ENCODE measurements at regions not wholly inside any gene's neighbourhood (a gene's known extent, or its start where the extent isn't known, plus 50 kb on each side); places are given as distances from the start of the nearest gene placed in this dataset.

DNA sequence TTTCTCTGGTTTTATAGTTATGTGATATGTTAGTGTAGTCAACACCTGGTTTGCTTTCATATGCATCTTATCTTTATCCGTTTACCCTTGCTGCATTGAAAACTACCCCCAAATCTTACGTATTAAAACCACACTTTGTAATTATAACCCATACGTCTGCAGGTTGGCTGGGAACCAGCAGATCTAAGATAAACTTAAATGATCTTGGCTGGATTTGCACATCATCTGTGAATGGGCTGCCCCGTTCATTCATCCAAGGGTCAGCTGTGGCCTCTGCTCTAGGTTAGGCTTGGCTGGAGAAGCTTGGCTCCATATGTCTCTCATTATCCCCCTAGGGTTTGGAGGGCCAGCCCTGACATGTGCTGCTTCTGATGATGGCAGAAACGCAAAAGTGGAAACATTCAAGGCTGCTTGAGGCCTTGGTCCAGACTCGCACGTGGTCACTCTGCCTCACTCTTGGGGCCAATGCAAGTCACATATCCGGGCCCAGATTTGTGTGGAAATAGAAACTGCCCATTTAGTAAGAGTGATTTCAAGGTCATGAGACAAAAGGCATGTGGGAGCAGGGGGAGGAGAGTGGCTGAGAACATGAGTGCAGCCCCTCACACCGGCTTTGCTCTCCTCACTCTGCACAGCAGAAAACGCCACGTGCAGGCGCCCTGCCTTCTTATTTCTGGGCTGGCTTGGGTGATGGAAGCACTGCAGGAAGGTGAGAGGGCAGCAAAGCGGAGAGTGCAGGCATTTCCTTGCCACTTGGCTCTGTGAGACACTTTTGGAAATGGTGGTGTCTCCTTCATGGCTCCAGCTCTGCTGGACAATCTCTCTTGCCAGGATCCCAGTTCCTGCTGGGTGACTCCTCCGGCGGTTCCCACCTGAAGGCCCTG, 553.8 kb downstream of the GLRX3 start:
- TF ChIP-seq EZH2 (IDR thresholded peaks at IDR 0.05; ENCODE audit: insufficient read depth, poor library complexity, severe bottlenecking) (no peak), EZH2phosphoT487 (IDR thresholded peaks at IDR 0.05; ENCODE audit: insufficient read depth, low read depth) (no peak)

Measured in GM23248 (cell line).